HG02678 (cell line): ENCODE measurements at regions not wholly inside any gene's neighbourhood (a gene's known extent, or its start where the extent isn't known, plus 50 kb on each side); places are given as distances from the start of the nearest gene placed in this dataset.

Experiments used
- ATAC-seq: cut with Tn5 transposase; IDR thresholded peaks from one replicate; pipeline ENCODE4 v1.9.1; 2021; ENCODE audit warnings: mild to moderate bottlenecking, moderate library complexity; ENCODE audit not compliant: unreplicated experiment

DNA sequence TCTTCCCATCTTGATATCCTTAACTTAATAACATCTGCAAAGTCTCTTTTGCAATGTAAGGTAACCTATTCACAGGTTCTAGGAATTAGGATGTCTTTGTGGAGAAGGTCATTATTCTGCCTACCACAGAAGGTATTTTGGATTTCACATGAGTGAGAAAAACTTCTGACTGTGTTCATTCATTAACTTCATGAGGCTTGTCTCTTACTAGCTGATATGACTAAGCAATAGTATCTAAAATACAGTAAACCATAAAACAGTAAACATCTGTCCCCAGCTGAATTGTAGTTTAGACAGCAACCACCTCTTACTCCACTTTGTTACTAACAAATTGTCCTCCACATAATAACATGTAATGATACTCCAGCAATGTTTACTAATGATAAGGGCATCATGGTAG is 198.1 kb downstream of the SEC23A start:
- ATAC-seq = no peak

- ATAC-seq = no peak
Measured at GRCh38 chr14:38901791-38902190, 201.2 kb downstream of the SEC23A start.

DNA sequence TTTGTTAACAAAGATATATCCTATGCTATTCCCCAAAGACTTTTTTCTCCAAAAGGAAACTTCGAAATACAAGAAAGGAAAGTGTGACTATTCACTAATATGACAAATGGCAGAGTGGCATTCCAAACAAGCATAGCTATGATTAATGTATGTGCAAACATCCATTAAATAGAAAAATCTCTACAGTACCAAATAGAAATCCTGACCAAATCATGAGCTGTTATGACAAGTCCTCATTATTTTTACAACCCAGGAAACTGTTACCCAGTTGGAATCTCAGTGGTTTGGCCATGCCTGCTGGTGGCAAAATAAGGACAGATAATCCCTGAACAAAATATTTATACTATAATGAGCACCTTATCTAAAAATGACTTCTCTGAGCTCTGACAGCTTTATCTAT is 202.1 kb downstream of the SEC23A start:
- no peak for ATAC-seq

- no peak for ATAC-seq
Measured at GRCh38 chr14:38887696-38888095, 215.3 kb downstream of the SEC23A start.

GRCh38 chr14:38884109-38884508 is 218.9 kb downstream of the SEC23A start:
- ATAC-seq = no peak

DNA sequence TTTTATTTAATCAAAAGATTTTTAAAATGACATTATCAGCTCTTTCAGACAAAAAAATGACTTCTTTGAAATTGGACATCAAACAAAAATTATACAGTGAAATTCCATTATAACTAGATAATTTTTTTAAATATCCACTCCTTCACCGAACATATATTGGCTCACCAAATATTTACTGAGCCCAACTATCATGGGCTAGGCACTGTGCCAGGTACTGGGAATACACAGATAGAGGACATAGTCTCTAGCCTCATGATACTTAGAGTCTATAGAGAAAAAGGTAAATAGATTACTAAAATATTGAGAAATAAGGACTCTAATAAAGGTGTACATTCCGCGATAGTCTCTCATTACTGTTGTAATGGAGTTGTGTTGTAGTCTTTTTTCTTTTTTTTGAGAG is 219.9 kb downstream of the SEC23A start:
- ATAC-seq = no peak

DNA sequence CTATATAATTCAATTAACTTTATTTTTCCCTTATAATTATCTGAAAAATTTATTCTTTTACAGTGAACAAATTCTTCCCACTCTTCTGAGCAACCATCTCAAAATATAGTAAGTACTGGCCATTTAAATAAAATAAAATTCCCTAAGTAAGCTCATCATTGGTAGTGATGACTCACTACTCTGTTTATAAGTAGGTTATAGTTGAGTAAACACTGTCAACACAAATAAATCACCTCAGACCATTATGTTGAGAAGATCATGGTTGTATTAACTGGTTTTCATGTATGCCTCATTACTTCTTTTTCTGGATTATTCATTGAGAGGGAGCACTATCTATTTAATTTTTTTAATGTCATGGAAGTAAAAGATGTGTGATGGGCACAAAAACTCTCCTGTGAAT is 220.5 kb downstream of the SEC23A start:
- ATAC-seq = no peak

DNA sequence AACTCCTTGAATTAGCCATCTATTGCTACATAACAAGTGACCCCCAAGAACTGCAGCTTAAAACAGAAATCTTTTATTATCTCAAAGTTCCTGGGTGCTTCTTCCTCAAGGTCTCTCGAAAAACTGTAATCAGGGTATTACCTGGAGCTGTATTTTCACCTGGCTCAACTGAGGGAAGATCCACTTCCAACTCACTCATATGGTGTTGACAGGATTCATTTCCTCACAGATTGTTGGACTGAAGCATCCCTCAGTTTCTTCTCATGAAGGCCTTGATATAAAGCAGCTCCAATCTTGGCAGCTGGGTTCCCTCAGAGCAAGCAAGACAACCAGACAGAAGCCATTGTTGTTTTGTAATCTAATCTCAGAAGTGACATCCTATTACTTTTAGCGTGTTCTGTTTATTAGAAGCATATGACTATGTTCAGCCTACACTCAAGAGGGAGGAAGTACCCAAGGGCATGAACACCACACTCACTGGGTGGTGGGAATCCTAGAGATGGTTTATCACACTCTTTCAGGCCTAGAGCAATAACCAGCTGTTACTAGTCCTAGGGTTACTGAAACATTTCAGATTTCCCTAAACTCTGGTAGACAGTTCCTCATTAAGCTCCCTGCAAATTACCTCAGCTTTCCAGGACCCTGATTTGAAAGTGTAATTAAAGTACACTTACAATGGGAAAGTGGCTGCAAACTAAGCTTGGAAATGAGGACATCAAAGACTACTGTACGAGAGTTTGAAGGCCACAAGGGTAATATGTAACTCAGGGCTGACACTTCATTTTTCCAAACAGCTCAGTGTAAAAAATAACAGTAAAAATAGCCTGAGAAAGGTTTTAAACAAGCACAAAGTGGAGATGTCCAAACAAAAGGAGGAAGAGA is 222.2 kb downstream of the SEC23A start:
- ATAC-seq = no peak

DNA sequence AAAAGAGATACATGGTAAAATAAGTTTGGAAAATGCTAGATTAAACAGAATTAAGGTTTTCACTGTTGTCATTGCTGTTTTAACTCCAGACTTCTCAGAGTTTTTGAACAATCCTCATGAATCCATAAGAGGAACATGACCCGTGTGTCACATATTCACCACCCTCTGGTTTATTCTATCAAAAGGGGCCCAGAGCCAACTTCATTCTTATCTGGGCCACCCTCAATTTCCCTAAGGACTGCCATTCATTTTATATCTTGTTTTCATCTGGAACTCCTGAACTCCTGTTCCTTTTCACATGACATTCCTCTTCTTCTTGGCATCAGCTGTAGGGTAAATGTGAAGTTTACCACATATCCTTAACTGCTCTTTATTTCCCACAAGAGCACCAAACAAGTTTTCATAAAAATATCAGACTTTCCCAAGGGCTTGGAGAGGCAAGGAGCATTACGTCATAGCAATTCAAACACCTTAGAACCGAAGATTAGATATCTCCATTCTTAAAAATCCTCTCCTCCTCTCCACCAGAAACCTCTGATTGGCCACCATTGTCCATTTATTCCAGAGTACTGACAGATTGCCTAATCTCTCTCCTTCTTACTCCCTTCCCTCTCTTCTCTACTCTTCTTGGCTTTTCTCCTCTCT is 225.2 kb downstream of the SEC23A start:
- no peak for ATAC-seq

- ATAC-seq = no peak
Measured at GRCh38 chr14:38874721-38875120, 228.3 kb downstream of the SEC23A start.

- no peak for ATAC-seq
Measured at GRCh38 chr14:38873941-38874612, 229.0 kb downstream of the SEC23A start.

GRCh38 chr14:38870296-38870836 is 232.7 kb downstream of the SEC23A start:
- no peak for ATAC-seq

GRCh38 chr14:38868399-38869290 is 234.4 kb downstream of the SEC23A start:
- ATAC-seq = no peak

- ATAC-seq = peak; percentile 92
Measured at GRCh38 chr14:38867561-38868150, 235.4 kb downstream of the SEC23A start.

GRCh38 chr14:38866461-38866860 is 236.6 kb downstream of the SEC23A start:
- no peak for ATAC-seq

GRCh38 chr14:38862366-38862765 is 240.7 kb downstream of the SEC23A start:
- no peak for ATAC-seq

DNA sequence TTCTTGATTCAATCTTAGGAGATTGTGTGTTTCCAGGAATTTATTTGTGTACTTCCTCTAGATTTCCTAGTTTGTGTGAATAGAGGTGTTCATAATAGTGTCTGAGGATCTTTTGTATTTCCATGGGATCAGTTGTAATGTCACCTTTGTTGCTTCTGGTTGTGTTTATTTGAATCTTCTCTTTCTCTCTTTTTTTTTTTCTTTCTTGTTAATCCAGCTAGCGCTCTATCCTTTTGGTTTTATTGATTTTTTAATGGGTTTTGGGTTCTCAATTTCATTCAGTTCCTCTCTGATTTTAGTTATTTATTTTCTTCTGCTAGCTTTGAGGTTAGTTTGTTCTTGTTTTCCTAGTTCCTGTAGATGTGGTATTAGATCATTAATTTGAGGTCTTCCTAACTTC is 242.5 kb downstream of the SEC23A start:
- ATAC-seq = no peak

DNA sequence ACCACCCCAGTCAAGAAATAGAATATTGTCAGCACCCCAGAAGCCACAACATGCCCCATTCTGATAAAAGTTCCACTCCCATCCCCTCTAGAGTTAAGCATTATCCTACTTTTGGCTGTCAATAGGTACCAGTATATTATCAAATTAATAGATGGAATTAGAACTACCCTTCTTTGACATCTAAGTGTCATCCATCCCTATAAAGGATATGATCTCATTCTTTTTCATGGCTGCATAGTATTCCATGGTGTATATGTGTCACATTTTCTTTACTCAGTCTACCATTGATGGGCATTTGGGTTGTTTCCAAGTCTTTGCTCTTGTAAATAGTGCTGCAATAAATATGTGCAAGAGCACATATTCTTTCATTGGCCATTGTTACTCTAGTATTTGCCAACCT is 246.2 kb downstream of the SEC23A start:
- ATAC-seq = no peak

- ATAC-seq = no peak
Measured at GRCh38 chr14:38855513-38855912, 247.5 kb downstream of the SEC23A start.

GRCh38 chr14:38851111-38851510 is 251.9 kb downstream of the SEC23A start:
- ATAC-seq = no peak
